Right renal pelvis (tissue), 4 donors: ENCODE measurements at regions not wholly inside any gene's neighbourhood (a gene's known extent, or its start where the extent isn't known, plus 50 kb on each side); places are given as distances from the start of the nearest gene placed in this dataset.

Experiments used
- DNase-seq, 4 donors: peaks; one replicate each; pipeline ENCODE4 v3.0.0-alpha.2; 2013; ENCODE audit warnings: low read depth in 4 of 4, low spot score in 3 of 4, missing footprints in 1 of 4

DNA sequence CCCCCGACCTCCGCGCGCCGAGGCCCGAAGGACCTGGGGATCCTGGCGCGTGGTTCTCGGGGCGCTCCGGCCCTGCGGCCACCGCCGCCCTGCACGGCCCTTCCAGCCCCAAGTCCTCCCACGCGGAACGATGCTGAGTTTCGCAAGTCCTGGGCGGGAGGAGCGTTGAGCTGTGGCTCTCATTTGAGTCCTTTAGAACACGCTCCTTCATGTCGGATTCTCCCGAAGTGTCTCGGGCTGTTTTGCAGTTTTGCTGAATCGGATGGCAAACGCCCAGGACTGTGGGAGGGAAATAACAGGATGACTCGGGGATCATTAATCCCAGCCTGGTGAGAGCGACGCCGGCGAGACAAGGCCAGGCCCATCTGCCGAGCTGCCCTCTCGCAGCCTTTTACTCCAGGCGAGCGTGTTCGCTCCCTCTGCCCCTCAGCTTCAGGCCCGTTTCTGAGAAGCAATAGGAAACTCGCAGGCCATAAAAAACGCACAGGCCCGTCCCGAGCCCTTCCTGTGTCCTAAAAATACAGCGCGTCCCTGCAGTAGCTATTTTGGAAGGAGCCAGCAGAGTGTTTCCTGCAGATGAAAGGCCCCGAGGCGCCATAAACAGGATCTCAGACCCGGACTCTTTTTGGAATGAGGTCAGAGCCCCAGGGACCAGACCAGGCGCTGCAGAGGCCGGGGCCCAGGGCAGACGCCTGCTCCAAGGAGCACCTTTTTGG is 153.5 kb downstream of the DLL1 start:
- DNase-seq = no peak

DNA sequence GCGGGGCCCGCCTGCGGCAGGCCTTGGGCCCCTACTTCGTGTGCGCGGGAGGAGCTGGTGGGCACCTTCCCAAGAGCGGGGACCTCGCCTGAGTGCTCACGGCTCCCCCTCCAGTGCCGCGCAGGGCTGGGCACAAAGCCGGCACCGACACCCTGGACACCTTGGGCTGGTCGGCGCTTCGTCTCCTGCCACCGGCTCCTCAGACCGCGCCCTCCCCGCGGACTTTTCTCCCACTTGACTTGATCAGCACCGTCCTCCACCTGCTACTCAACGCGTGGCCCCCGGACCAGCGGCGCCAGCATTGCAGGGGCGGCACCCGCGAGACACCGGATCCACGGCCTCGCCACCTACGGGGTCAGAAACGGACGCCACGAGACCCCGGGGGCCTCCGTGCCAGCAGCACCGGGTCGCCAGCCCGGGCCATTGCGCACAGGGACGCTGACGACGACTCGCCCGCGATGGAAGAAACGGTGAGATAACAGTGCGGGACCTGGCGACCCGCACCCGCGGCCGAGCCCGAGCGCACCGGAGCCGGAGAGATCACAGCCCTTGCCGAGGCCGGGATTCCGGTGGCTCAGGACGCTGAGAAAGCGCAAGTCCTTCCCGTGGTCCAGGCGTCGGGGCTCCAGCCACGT is 154.2 kb downstream of the DLL1 start:
- no peak for DNase-seq

GRCh38 chr6:170135821-170136471 is 154.9 kb downstream of the DLL1 start:
- no peak for DNase-seq

DNA sequence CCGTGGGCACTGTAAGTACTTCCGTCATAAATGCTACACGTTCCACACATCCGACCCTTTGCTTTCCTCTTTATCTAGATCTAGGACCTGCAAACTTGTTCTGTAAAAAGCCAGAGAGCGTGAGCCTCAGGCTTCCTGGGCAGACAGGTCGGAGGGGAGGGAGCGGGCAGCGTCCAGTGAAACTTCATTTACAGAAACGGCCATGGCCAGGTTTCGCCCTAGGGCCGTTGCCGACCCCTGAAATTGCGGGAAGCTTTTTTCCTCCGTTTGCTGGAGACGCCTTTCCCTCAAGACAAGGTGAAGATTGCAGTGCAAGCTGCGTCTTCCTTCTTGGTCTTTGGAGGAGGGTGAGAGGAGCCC is 155.4 kb downstream of the DLL1 start:
- DNase-seq = no peak

GRCh38 chr6:170134471-170135440 is 156.1 kb downstream of the DLL1 start:
- no peak for DNase-seq

DNA sequence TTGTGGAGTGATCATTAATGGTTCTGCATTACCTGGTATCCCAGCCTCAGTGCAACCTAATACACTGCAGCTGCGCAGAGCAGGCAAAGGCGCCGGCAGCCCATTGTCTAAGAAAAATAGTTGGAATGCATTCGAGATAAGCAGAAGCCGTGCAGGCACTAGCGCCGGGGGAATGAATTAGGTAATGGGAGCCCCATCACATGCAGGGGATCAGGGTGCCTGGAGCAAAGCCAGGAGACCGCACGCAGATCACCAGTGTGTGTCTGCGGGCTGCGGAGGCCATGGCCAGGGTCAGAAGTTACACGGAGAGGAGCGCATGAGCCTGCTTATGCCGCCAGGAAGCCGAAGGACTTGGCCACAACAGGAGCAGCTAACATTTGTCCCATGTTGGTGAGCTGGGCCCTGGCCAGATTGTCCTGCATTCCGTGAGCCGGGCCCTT is 156.8 kb downstream of the DLL1 start:
- no peak for DNase-seq

DNA sequence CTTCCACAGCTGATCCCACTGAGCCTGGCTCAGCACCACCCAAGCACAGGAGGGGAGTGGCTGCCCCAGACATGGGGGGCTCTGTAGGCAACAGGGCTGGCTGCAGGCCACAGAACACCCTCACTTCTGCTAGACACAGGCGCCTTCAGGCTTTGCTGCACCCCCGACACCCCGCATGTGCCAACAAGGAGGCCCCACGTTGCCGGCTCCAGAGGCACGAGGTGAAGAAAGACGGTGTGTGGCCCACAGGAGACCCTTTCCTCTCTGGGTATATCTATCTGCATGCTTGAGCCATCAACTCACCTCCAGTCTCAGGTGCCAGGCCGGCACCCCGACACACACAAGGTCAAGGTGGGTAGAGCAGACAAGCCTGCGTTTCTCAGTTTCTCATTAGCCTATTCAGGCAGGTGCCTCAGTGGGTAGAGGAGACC is 158.3 kb downstream of the DLL1 start:
- no peak for DNase-seq

DNA sequence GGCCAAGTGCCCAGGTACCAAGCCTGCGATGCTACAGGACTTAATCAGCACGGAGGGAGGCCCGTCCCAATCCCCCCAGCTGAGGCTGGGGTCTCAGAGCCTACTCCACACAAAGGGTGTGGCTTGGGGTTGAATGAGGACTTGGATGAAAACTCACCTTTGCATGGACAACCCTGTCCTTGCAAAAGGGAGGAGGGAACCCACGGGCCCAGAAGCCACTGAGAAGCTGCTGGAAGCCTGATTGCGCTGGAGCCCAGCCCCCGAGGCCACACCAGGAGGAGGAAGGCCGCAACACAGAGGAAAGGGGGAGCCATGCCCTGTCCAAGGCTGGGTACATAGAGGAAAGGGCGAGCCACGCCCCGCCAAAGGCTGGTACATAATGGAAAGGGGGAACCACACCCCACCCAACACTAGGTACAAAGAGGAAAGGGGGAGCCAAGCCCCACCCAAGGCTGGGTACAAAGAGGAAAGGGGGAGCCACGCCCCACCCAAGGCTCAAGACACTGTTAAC is 158.8 kb downstream of the DLL1 start:
- no peak for DNase-seq

- no peak for DNase-seq
These were observed 159.5 kb downstream of the DLL1 start for GRCh38 chr6:170131351-170131750.

GRCh38 chr6:170130771-170131241 is 160.1 kb downstream of the DLL1 start:
- no peak for DNase-seq

GRCh38 chr6:170130201-170130621 is 160.7 kb downstream of the DLL1 start:
- DNase-seq = no peak

GRCh38 chr6:170129691-170130171 is 161.1 kb downstream of the DLL1 start:
- no peak for DNase-seq

DNA sequence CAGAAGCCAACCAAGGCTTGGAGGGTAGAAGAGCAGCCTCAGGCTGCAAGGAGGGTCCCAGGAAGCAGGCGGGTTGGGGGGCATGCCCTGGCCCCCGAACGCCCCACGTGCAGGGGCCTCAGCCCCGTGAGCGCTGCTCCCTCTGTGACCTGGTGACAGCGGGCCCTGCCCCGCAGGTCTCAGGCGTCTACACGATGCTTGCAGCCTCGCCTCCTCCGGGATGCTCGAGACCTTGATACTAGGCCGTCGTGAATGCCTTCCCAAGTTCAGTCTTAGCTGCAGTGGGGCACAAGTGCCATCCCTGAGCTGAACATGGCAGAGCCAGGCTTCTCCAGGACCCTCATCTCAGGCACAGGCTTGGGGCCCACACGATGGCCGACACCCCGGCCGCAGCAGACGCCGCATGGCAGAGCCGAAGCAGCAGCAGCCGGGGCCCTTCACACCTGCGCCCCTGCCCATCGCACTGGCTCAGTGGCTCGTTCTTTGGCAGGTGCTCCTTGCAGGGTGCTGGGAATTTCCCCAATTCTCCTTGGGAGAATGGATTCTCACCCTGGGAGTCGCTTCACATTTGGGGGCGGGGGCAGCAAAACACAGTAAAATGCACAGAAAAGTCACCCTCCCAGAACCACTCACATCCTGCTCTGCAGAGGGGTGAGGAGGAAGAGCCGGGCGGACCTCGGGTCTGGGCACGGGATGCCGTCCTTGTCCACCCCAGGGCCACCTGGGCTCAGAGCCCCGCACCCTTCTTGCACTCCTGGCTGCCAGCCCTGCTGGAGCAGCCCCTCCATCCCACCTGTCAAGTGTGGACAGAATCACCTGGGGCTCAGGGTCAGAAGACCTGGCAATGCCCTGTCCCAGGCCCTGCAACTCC is 161.8 kb downstream of the DLL1 start:
- DNase-seq = no peak

- DNase-seq = no peak
These were observed 162.5 kb downstream of the DLL1 start for GRCh38 chr6:170128346-170128745.

DNA sequence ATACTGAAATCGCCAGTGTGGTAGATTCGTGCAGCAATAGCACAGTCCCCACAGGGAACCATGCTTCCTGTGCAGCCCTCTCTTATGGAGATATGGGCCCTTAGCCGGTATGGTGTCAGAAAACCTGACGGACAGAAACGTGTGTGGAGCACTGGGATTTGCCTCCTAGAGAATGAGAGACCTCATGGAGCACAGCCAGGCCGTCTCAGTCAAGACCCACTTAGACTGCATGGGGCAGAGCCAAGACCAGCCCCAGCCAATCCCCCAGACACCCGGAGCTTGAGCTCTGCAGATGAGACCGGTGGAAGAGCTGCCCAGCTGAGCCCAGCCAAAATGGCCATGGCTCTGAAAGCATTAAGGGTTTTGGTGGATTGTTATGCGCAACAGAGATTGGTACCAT is 163.7 kb downstream of the DLL1 start:
- DNase-seq = no peak

DNA sequence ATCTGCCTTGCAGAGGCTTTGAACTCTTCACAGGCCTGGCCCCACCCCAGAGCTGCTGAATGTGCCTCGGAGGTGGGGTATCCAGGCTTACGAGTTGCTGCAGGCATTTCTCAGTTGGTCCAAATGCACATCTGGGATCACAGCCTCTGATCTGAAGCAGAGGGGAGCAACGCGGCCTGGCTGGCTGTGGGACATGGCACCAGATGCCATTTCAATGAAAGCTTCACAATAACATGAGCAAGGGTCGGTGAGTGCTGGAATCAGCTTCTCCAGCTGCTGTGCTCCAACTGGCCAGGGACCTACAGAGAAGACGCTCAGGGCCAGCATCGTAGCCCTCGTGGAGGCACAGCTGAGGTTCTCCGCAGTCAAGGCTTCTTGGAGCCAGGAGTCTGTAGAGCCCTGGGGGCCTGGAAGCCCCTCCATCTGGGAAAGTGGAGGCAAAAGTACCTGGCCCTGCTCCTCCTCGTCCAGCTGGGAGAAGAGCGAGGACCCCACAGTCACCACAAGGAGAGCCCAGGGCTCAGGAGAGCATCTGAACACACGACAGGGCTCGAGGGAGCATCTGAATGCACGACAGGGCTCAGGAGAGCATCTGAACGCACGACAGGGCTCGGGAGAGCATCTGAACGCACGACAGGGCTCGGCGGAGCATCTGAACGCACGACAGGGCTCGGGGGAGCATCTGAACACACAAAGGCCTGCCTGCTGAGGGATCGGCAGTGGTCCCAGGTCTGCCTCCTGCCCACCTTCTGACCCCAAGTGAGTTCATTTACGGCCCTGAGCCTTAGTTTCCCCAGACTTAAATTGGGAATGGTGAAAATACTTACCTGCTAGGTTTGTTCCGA is 165.2 kb downstream of the DLL1 start:
- no peak for DNase-seq

GRCh38 chr6:170124836-170125235 is 166.0 kb downstream of the DLL1 start:
- no peak for DNase-seq

DNA sequence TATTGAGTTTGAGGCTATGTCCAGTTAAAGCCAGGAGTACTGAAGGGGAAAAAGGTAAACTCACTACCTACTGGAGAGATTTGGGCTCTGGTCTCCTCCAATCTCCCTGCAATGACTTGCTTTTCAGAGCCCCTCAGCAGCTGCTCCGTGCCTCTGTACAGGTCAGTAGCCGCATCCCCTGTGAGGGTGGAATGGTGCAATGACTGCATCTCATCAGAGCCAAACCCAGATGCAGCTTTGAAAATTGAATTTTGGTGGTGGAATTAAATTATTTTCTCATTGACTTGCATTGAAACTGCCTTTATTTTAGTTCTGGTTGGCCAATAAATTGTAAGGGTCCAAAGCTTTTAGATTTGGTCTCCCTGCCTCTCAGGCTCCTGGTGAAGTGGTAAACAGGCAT is 166.7 kb downstream of the DLL1 start:
- no peak for DNase-seq
